ENCODE measurements at regions not wholly inside any gene's neighbourhood (a gene's known extent, or its start where the extent isn't known, plus 50 kb on each side); places are given as distances from the start of the nearest gene placed in this dataset.
"Not testable (repeated sequence)": the region's sequence is repeated elsewhere in the genome, so short reads cannot be mapped to it uniquely, and the experiment has no call there.

DNA sequence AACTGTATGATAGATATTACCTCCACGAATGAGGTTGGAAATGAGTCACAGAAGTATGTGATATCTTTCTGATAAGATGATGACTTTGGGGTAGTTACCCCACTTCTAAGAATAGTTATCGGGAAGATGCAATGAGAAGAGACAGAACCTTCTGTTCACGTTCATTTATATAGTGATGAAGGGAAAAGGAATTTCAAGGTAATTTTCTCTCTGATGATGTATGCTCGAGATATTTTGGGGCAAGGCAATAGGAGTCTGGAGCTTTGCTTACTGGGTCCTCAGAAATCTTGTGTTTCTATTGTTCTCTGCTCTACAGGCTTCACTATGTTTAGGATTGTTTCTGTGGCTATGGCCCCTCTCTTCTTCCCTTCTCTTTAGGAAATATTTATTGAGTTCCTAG lies 1389.6 kb downstream of the CDH8 start:
- no peak for DNase-seq

DNA sequence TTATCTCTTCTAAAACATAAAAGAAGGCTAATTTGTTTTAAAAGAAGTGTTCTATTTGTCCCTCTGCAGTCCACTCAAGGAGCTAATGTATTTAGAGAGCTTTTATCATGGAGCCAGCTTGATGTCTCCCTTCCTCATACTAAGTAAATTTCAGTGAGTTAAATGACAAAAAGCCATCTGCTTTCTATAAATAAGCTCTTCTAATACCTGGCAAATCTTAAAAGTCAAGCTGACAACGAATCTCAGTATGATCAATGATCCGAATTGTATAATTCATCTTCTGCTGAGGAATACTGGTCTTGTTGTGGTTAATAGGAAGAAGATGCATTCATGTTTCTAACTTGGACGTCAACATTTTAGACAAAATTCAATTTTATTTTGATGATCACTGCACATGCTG lies 1390.7 kb downstream of the CDH8 start:
- no peak for DNase-seq

DNA sequence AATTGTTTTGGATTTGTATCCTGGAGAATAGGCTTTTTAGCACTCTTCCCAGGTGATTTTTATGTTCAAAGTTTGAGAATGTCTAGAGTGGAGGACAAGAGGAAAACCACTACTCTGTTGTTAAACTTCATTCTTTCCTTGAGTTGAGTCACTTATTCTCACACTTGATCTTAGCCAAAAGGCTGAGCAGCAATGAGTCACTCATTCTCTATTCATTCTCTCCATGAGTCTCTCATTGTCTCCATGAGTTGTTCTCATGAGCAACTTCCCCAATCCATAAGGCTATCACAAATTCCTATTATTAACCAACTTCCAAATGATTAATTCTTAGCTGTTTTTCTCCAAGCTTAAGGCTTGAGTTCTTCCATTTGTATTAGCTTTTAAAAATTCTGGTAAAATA lies 1393.3 kb downstream of the CDH8 start:
- DNase-seq = no peak

DNA sequence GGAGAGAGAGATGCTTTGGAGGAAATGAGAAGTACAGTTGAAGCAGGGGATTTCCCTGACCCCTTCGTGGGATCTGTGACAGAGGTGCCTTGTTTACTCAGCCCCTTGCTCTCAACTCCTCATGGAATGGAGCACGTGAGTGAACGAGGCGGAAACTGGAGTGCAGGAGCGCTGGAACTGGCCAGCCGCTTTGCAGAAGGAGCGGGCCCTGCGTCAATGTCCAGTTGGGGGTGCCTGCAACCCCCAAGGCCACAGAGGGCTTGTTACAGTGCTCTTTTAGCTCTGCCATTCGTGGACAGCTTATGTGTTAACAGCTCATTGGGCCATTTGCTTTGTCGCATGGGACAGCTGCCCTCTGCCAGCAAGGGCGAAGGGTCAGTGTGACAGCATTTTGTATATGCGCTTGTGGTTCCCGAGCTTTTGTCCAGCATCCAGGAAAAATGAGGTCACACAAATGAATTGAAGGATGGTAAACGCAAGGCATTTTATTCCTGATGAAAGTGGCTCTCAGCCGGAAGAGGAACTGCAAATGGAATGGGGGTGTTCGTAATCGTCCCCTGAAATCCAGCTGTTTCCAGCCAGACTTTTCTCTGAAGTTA lies 1395.1 kb downstream of the CDH8 start:
- DNase-seq = no peak

DNA sequence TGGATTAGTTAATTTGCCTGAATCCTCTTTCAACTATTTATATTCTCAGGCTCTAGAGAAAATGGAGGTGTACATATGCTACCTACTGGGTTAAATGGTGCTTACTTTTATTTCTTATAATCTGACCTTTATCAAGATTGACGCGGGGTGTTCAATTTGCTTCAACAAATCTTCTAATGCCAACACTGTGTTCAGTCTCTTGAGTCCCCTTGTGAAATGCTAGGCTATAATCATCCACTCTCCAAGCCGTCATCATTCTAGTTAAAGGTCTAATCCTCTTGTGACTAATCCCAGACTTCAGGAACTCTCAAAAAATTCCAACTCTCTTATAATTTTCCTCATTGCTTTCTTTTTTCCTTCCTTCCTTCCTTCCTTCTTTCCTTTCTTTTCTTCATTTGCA lies 1396.2 kb downstream of the CDH8 start:
- no peak for DNase-seq

DNA sequence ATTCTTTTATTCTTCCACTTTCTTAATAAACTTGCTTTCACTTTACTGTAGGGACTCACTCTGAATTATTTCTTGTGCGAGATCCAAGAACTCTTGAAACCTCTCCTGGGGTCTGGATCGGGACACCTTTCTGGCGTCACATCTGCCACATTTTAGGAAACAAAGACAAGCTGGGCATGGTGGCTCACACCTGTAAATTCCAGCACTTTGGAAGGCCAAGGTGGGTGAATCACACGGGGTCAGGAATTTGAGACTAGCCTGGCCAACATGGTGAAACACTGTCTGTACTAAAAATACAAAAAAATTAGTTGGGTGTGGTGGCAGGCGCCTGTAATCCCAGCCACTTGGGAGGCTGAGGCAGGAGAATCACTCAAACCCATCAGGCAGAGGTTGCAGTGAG lies 1399.6 kb downstream of the CDH8 start:
- DNase-seq = not testable (repeated sequence)

DNA sequence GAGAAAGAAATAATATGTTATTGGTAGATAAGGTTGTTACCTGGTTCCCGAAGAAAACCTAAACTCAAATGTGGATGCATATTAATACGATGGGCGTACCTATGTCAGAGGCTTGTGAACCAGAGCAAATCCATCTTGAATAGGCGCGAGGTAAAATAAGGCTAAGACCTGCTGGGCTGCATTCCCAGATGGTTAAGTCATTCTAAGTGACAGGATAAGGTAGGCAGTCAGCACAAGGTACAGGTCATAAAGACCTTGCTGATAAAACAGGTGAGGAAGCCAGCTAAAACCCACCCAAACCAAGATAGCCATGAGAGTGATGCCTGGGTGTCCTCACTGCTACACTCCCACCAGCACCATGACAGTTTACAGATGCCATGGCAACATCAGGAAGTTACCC lies 1400.1 kb downstream of the CDH8 start:
- DNase-seq = no peak

DNA sequence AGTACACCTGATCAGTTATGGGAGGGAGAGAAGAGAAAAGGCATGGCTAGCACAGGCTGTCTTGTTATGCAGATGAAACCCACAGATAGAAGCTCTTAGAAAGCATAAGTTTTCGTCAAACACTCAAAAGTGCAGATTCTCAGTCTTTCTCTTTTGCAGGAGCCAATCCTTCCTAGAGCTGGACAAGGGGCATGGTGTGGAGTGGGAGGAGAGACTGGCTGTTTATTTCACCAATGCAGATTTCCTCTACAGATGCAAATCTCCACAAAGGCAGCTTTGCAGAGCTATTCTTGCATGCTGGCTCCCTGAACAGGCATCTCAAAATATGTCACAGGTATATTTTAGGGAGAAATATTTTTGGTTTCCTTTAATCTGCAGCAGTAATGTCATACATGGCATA lies 1400.7 kb downstream of the CDH8 start:
- DNase-seq = no peak

DNA sequence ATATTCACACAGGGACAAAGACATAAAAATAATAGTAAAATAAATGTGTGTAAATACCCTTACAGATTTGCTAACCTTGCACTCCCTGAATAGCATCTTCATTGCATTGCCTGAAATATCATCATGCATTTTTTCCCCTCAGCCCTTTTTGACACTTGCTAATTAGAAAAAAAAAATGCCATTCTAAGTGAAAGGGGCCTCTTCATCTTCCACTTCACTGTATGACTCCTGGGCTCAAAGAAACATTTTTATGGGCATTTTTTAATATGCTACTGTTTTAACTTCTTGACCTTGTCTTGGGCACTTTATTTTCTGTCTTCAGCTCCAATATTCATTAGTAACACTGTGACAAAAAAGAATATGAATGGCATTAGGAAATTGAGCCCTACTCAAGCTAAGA lies 1424.4 kb downstream of the CDH8 start:
- DNase-seq = no peak

DNA sequence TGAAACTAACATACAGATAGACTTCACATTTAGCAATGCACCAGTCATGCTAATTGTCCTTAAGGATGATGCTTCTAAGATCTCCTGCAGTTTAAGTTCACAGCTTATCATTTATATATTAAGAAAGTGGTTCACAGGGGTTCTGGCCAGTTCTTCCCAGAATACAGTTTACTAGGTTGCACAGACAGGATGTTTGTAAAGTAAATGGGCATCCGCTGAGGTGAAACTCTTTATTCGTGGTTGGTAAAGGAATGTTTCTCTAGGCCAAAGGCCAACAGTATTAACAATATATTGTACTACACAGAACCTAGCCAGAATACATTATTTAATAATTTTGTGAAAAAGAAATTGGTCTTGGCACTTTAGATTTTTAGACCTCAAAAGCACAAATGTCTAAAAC lies 1427.3 kb downstream of the CDH8 start:
- no peak for DNase-seq

DNA sequence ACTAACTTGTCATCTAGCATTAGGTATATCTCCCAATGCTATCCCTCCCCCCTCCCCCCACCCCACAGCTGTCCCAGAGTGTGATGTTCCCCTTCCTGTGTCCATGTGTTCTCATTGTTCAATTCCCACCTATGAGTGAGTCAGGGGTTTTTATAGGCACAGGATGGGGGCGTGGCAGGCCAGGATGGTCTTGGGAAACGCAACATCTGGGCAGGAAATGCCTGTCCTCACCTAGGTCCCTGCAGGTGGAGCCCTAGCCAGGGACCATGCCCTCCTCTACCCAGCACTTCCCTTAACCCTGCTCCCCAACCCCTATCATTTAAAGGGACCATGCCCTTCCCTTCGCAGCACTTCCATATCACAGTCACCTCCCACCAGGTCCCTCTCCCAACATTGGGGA lies 1430.6 kb downstream of the CDH8 start:
- not testable (repeated sequence) for DNase-seq

DNA sequence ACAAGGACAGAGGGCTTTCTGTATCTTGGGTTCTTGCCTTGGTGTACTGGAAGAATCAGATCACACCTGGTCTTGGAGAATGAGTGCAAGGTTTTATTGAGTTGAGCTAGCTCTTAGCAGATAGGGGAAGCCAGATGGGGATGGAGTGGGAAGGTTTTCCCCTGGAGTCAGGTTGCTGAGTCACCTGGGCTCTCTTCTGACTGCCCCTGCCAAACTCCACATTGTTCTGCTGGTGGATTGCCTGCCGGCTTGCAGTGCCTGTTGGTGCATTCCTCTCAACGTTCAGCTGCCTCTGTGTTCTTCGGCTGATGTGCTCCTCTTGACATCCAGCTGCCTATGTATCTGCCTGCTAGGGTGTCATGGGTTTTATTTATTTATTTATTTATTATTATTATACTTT lies 1431.1 kb downstream of the CDH8 start:
- no peak for DNase-seq

DNA sequence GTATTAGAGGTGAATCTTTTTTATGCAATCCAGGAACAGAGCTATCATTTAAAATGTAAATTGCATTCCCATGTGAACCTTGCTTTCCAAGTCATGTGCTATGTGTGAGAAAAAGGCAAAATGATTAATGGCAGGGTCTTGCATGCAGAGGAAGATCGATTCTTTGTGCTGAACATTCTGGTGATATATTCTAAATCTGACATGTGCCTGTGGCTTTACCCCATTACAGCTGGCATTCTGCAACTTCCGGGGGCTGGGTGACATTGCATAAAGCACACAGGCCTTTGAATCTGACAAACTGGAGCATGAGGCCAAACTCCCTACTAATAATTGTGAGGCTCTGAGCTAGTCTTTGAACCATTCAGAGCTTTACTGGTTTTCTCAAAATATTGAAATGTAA lies 1449.7 kb downstream of the CDH8 start:
- no peak for DNase-seq

DNA sequence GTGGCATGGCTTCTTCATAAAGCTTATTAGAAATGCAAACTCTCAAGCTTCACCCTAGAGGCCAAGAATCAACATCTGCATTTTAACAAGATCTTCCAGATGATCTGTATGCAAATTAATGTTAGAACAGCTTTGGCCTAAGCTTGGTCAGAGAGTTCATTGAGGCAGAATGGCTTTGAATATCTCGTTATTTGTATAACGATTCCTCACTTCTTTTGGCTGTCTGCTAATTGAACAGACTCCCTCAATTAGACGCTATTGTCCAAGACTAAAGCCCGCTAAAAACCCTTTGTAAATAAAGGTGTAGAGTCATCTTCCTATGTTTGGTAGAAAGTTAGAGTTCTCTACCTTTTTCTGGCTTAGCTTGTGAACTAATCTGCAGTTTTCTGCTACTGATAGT lies 1453.7 kb downstream of the CDH8 start:
- DNase-seq = no peak

DNA sequence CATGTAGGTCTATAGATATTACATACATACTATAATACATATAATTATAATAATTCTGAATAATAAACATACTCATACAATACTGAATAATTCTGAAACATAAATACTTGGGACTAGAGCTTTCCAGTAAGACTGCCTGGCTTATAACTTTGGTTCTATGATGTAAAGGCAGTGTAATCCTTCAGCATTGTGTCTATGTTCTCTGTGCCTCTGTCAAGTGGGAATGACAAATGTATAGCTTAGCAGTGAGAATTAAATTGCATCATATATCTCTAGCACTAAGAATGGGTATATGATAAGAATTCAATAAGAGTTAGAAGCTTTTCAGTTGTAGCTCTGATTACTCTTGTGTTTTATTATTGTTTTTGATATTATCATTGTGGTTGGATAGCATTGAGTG lies 1469.3 kb downstream of the CDH8 start:
- DNase-seq = no peak

DNA sequence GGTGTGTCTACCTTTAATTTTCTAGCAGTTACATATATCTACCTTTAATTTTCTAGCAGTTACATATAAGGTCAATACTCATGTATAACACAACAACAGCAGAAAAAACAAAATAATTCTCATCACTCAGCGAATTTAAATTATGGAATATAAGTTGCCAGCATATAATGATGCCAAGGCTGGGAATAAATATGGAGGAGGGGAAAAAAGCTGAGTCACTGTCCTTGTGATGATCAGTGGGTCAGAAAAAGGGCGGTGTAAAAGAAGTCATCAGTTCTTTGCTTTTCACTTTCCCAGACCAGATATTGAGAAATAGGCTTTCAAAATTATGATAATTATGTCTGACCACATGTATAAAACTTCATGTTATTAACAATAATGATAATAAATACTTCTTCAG lies 1471.7 kb downstream of the CDH8 start:
- no peak for DNase-seq

DNA sequence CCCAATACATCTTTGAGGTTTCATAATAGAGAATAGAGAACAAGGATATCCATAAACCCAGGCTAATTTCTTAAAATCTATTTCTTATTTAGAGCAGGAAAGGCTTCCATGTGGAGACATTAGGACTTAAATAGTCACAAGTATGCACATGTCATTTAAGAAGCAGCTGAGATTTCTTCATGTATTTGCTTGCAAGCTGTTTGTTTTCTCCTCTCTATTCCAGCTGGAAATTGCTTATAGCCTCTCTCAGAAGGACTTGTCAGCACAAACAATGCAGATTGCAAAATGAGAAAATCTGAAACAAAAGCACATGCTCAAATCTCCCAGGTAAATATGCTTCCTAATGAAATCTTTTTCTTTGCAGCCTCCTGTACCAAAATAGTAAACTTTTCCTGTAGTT lies 1473.1 kb downstream of the CDH8 start:
- no peak for DNase-seq

DNA sequence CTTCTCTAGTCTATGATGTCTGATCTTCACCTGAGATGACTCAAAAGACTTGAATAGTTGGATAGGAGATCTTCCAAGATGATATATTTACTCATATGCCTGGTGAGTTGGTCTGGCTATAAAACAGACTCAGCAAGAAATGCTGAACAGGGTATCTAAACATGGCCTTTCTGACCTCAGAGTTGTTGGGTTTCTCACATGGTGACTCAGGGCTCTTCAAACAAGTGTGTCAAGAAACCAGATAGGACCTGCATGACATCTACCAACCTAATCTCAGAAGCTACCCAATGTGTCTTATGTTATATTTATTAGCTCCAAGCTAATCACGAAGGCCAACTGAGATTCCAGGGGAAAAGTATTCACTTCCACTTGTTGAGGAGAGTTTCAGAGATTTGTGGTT lies 1477.3 kb downstream of the CDH8 start:
- no peak for DNase-seq

DNA sequence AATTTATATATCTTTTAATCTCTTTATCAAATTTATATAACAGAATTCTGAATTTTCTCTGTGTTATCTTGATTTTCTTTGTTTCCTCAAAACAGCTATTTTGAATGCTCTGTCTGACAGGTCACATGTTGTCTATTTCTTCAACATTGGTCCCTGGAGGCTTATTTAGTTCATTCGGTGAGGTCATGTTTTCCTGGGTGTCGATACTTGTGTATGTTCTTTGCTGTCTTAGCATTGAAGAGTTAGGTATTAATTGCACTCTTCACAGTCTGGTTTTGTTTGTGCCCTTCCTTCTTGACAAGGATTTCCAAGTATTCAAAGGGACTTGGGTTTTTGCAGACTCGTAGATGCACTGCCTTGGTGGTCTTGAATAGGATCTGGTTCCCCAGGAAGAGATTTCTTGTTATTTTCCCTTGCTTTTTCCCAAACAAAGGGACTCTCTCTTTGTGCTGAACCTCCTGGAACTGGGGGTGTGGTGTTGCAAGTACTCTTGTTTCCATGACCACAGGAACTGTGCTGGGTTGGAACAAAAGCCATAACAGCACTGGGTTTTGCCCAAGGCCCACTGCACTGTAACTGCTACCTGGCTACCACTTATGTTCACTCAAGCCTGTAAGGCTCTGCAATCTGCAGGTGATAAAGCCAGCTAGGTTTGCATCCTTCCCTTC lies 1483.0 kb downstream of the CDH8 start:
- no peak for DNase-seq

DNA sequence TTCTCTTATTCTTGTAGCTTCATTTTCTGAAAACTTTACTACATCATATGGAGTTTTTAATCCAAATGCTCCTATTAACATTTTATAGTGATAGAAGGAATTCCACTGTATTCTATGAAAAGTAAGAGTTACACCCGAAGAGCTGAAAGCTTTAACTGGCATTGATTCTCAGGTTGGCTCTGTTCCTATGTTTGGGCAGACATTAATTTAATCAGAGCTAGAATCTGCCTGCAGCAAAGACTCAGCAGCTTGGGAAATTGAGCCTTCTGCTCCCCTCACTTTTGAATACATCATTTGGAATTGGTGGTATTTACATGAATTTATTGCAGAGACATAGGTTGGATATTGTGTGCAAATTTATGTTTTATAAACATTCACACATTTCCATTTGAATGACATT lies 1494.7 kb downstream of the CDH8 start:
- DNase-seq = no peak

DNA sequence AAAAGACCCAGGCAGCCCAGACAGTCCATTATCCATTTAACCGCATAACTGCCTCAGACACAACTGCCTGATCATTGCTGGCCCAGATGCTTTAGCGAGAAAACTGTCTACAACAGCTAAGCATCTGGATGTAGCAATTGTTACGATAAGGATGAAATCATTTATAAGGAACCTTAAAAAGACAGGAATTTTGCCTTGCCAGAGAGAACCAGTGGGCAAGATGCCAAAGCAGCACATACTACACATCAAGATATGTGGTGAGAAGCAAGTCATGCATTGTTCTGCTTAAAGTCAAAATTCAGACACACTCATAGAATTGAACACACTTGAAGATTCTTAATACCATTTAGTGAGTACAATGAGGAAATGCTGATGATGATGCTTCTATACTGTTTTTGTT lies 1525.3 kb downstream of the CDH8 start:
- DNase-seq = no peak

DNA sequence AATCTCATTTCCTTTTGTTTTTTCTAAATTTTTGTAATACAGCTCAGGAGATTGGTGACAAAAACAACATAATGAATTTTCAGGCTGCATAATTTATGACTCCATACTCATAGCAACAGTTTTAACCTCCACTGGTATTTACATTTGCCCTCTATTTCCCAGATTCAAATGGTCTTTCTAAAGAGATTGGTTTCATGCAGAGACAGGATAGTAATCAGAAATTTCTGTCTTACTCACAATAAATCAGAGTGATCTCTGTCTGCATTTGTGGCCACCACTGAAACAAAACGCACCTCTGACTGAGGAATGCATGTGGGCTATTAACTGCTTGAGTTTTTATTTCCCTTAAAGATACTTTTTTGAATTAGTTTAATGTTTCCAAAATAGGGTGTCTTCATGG lies 1526.0 kb downstream of the CDH8 start:
- DNase-seq = no peak

DNA sequence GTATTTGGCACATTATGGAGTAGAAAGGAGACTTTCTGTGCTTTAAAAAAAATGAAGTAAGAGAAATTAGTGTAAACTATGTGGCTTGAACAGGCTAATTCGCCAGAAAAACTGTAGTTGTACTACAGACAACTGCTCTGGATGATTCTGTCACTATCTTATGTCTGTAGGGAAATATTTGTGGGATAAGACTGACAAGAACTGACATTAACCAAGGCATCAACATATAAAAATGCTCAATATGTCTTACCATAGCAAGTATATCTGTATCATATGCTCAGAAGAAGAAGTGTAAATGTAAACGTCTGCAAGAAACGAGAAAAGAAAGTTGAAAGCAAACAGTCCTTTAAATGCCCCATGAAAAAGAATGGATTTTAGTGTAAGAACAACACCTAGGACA lies 1545.0 kb downstream of the CDH8 start:
- no peak for DNase-seq

DNA sequence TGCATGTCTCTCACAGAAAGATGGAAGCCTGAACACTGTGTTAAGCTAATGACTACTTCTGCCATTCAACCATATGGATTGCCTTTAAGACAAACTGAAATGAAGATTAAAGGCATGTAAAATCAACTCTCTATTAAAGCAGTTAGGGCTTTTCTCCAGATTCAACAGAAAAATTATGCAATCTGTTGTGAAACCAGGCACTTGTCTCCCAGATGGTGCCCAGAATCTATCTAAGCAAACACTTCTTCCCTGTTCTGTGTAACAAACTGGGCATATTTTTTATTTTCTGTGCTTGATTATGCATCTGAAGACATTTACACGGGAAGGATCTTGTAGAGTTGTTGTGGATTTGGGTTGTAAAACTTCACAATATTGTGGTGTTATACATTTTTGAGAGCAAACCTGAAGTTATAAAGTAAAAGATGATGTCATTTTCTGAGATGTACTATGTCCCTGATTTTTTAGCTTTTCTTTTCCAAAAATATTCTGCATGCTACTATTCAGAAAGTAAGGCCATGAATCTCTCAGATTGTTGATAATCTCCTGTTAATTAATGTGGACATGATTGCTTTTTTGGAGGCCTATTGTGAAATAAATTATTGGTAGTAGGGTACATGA lies 1550.3 kb downstream of the CDH8 start:
- no peak for DNase-seq

DNA sequence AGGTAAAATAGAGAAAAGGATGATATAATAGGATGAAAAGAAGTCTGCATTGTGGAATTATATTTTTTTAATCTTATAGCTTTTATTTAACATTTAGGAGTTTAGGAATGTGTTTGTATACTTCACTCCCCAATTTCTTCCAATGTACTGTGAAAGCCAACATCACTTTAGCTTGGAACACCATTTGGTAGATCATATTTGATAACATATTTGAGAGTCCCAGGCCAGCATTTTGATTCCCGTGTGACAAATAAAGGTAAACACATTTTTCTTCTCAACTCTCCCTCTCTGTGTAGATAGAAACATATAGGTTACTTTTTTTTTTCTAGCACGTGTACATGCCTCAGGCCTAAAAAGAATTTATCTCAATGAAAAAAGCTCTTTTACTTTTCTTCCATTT lies 1551.3 kb downstream of the CDH8 start:
- DNase-seq = no peak

Measured in activated CD8-positive, alpha-beta memory T cell treated with anti-CD3 and anti-CD28 coated beads, Interleukin-2, amount 50 U/mL, for 4 hours (primary cell).